H1 (cell line): ENCODE measurements at regions not wholly inside any gene's neighbourhood (a gene's known extent, or its start where the extent isn't known, plus 50 kb on each side); places are given as distances from the start of the nearest gene placed in this dataset.

Experiments used
- CTCF ChIA-PET: fragments of 300-600 bp; sonication (Branson Sonifier 250); formaldehyde crosslinking; loops from one replicate; lab custom pipeline; 2021; ENCODE audit not compliant: partially characterized antibody; lab: Charles Lee
- POLR2A ChIA-PET: fragments of 300-600 bp; sonication (Branson Sonifier 250); formaldehyde crosslinking; loops from one replicate; lab custom pipeline; 2021; ENCODE audit warnings: inconsistent platforms; ENCODE audit not compliant: partially characterized antibody; lab: Charles Lee
- DNase-seq, 2 experiments: peaks; one replicate each; pipeline versions ENCODE4 v3.0.0 to v3.0.0-alpha.2; 2010 to 2022; ENCODE audit warnings: low spot score in 2 of 2, low read depth in 1 of 2, mixed read lengths in 1 of 2
- FAIRE-seq: peaks from 2 replicates; lab custom pipeline; 2011; peaks lifted over from hg19 to GRCh38; lab: Jason Lieb, UNC
- H2AFZ ChIP-seq: 2 replicates; pipeline ENCODE4 v1.8.1; 2012; ENCODE audit warnings: low read length, inconsistent platforms
- H2AK5ac ChIP-seq: 2 replicates; pipeline ENCODE4 v1.6.1; 2013; ENCODE audit warnings: low read depth, low read length
- H2BK120ac ChIP-seq: replicated peaks from 2 replicates; pipeline ENCODE3; 2013; ENCODE audit warnings: low read depth, low read length, inconsistent platforms
- H2BK12ac ChIP-seq: 2 replicates; pipeline ENCODE4 v1.6.1; 2013; ENCODE audit warnings: low read depth, low read length
- H2BK15ac ChIP-seq: 2 replicates; pipeline ENCODE4 v1.6.1; 2013; ENCODE audit warnings: low read length
- H2BK20ac ChIP-seq: 2 replicates; pipeline ENCODE4 v1.6.1; 2013; ENCODE audit warnings: low read length
- H2BK5ac ChIP-seq: 2 replicates; pipeline ENCODE4 v1.6.1; 2013; ENCODE audit warnings: low read depth, low read length
- H3K14ac ChIP-seq: 2 replicates; pipeline ENCODE4 v1.6.1; 2013; ENCODE audit warnings: inconsistent platforms; ENCODE audit not compliant: insufficient read length
- H3K18ac ChIP-seq: 2 replicates; pipeline ENCODE4 v1.6.1; 2013; ENCODE audit warnings: low read length; ENCODE audit errors: extremely low read depth
- H3K23ac ChIP-seq: 2 replicates; pipeline ENCODE4 v1.6.1; 2013; ENCODE audit warnings: inconsistent platforms; ENCODE audit not compliant: insufficient read length
- H3K23me2 ChIP-seq: 2 replicates; pipeline ENCODE4 v1.6.1; 2013; ENCODE audit warnings: low read depth, low read length
- H3K27ac ChIP-seq: 2 replicates; pipeline ENCODE4 v1.6.1; 2011; ENCODE audit warnings: low read depth, low read length, inconsistent platforms
- H3K27me3 ChIP-seq, 4 experiments: replicated peaks in 1 of 4; 1 replicate in 1 of 4; 2 replicates in 3 of 4; pipeline versions ENCODE4 v1.6.1 to v1.8.1; 2011 to 2013; ENCODE audit warnings: low read length in 3 of 4, mild to moderate bottlenecking in 3 of 4, inconsistent platforms in 2 of 4, mixed read lengths in 2 of 4, moderate library complexity in 1 of 4; ENCODE audit not compliant: control insufficient read depth in 3 of 4, insufficient read depth in 3 of 4; ENCODE audit errors: extremely low read depth in 1 of 4
- H3K36me3 ChIP-seq, 4 experiments: 2 replicates each; pipeline versions ENCODE4 v1.6.1 to v1.8.1; 2011 to 2013; ENCODE audit warnings: mild to moderate bottlenecking in 4 of 4, low read length in 3 of 4, moderate library complexity in 2 of 4, control low read depth in 1 of 4, inconsistent platforms in 1 of 4; ENCODE audit not compliant: insufficient read depth in 4 of 4, control insufficient read depth in 2 of 4
- H3K4ac ChIP-seq: replicated peaks from 2 replicates; pipeline ENCODE3; 2013; ENCODE audit warnings: low read length, low read depth, mixed read lengths, inconsistent platforms; ENCODE audit not compliant: insufficient read length
- H3K4me1 ChIP-seq, 4 experiments: replicated peaks in 1 of 4; 1 replicate in 1 of 4; 2 replicates in 3 of 4; pipeline versions ENCODE4 v1.6.1 to v1.8.1; 2011 to 2013; ENCODE audit warnings: low read length in 3 of 4, inconsistent platforms in 2 of 4, mixed read lengths in 1 of 4; ENCODE audit not compliant: insufficient read depth in 4 of 4, control insufficient read depth in 3 of 4
- H3K4me2 ChIP-seq, 2 experiments: 2 replicates each; pipeline versions ENCODE4 v1.6.1 to v1.8.1; 2011 to 2013; ENCODE audit warnings: low read depth in 2 of 2, low read length in 2 of 2, control low read depth in 1 of 2, inconsistent platforms in 1 of 2, mild to moderate bottlenecking in 1 of 2; ENCODE audit not compliant: insufficient read depth in 1 of 2
- H3K4me3 ChIP-seq, 4 experiments: fragments of 200-600, 300-600 bp in 1 of 4; sonication (generic), shearing (Covaris generic), sonication (Bioruptor Twin) in 1 of 4; 2 replicates each; pipeline versions ENCODE4 v1.5.1 to v1.8.1; 2011 to 2016; ENCODE audit warnings: low read length in 4 of 4, low read depth in 3 of 4, control low read depth in 2 of 4, inconsistent platforms in 2 of 4, mild to moderate bottlenecking in 2 of 4, mixed read lengths in 1 of 4, moderate library complexity in 1 of 4; ENCODE audit not compliant: insufficient read depth in 2 of 4; ENCODE audit errors: extremely low read depth in 1 of 4
- H3K56ac ChIP-seq: replicated peaks from 2 replicates; pipeline ENCODE3; 2013; ENCODE audit warnings: low read depth, mild to moderate bottlenecking, mixed read lengths, low read length, inconsistent platforms; ENCODE audit not compliant: insufficient read length
- H3K79me1 ChIP-seq: 2 replicates; pipeline ENCODE4 v1.6.1; 2013; ENCODE audit warnings: low read depth, low read length, control low read depth
- H3K79me2 ChIP-seq, 2 experiments: 2 replicates each; pipeline versions ENCODE4 v1.6.1 to v1.8.1; 2012 to 2013; ENCODE audit warnings: low read length in 2 of 2, mild to moderate bottlenecking in 2 of 2, inconsistent platforms in 1 of 2; ENCODE audit not compliant: insufficient read depth in 2 of 2, control insufficient read depth in 1 of 2
- H3K9ac ChIP-seq, 4 experiments: replicated peaks in 1 of 4; 1 replicate in 1 of 4; 2 replicates in 3 of 4; pipeline versions ENCODE4 v1.6.1 to v1.8.1; 2011 to 2013; ENCODE audit warnings: low read depth in 3 of 4, low read length in 3 of 4, control low read depth in 2 of 4, mild to moderate bottlenecking in 2 of 4, moderate library complexity in 2 of 4, inconsistent platforms in 1 of 4; ENCODE audit errors: extremely low read depth in 1 of 4
- H3K9me3 ChIP-seq, 2 experiments: 2 replicates each; pipeline versions ENCODE4 v1.6.1 to v1.8.1; 2012 to 2013; ENCODE audit warnings: mild to moderate bottlenecking in 2 of 2, moderate library complexity in 2 of 2, control low read depth in 1 of 2, inconsistent platforms in 1 of 2, low read depth in 1 of 2, low read length in 1 of 2, mixed read lengths in 1 of 2; ENCODE audit not compliant: insufficient read depth in 2 of 2
- H4K20me1 ChIP-seq, 2 experiments: replicated peaks in 1 of 2; 2 replicates each; pipeline versions ENCODE3 to v1.8.1; 2011 to 2013; ENCODE audit warnings: inconsistent platforms in 2 of 2, low read length in 2 of 2, mild to moderate bottlenecking in 1 of 2; ENCODE audit not compliant: insufficient read depth in 2 of 2, control insufficient read depth in 1 of 2
- H4K5ac ChIP-seq: 2 replicates; pipeline ENCODE4 v1.6.1; 2013; ENCODE audit warnings: low read length, low read depth, mixed read lengths, inconsistent platforms; ENCODE audit not compliant: insufficient read length
- H4K8ac ChIP-seq: 2 replicates; pipeline ENCODE4 v1.8.0; 2013; ENCODE audit warnings: mild to moderate bottlenecking, moderate library complexity, low read length, inconsistent platforms; ENCODE audit not compliant: insufficient read depth; ENCODE audit errors: extremely low read depth
- H4K91ac ChIP-seq: replicated peaks from 2 replicates; pipeline ENCODE3; 2013; ENCODE audit warnings: low read length, mixed read lengths, inconsistent platforms; ENCODE audit not compliant: insufficient read length
- BRCA1 ChIP-seq: IDR thresholded peaks from 2 replicates; pipeline ENCODE4 v1.6.1; 2012; ENCODE audit warnings: low read depth, low read length, improper control_type of control experiment
- CEBPB ChIP-seq: IDR thresholded peaks from 2 replicates; pipeline ENCODE4 v1.6.1; 2012; ENCODE audit warnings: low read depth, low read length
- MAFK ChIP-seq: IDR thresholded peaks from 2 replicates; pipeline ENCODE4 v1.6.1; 2012; ENCODE audit warnings: low read depth, mild to moderate bottlenecking, improper control_type of control experiment, low read length
- POLR2AphosphoS5 ChIP-seq: IDR thresholded peaks from 2 replicates; pipeline ENCODE4 v1.6.1; 2011; ENCODE audit warnings: low read depth, low read length
- POU5F1 ChIP-seq: IDR thresholded peaks from 2 replicates; pipeline ENCODE4 v1.6.1; 2011; ENCODE audit warnings: low read depth, mild to moderate bottlenecking, low read length, moderate library complexity
- WGBS, 2 experiments: shearing (Covaris generic) in 1 of 2; methylation state at CpG; one replicate each; pipeline versions ENCODE4 v1.1.6 to v1.1.7; 2013 to 2015; ENCODE audit warnings: low lambda C conversion rate in 2 of 2, mixed read lengths in 2 of 2, inconsistent platforms in 1 of 2, low coverage in 1 of 2, missing lambda C conversion rate in 1 of 2; ENCODE audit not compliant: insufficient replicate concordance in 2 of 2, insufficient coverage in 1 of 2, insufficient read length in 1 of 2; ENCODE audit errors: extremely low coverage in 1 of 2, missing lambda C conversion rate in 1 of 2; 5-methylcytosine and 5-hydroxymethylcytosine counted together

GRCh38 chr22:49406879-49407587 lies 420.6 kb downstream of the BRD1 start:
- Histone ChIP-seq H3K14ac (no peak overlapping the region), H3K56ac (no peak overlapping the region), H2AK5ac (no peak overlapping the region), H3K36me3 (no peaks in the 10 kb centered on the region), H2BK5ac (no peak overlapping the region), H3K4me1 (no peaks in the 10 kb centered on the region), H2BK12ac (no peak overlapping the region), H3K27ac (no peak overlapping the region), H3K9ac (no peak overlapping the region), H3K9me3 (no peaks in the 10 kb centered on the region; a peak in 1 of 4 replicates), H3K4me2 (no peak overlapping the region), H4K91ac (no peak overlapping the region), H2BK120ac (no peak overlapping the region), H3K23ac (no peak overlapping the region), H2BK20ac (no peak overlapping the region), H3K18ac (no peak overlapping the region), H3K4me3 (no peak overlapping the region), H3K79me2 (no peaks in the 10 kb centered on the region), H2AFZ (no peak overlapping the region), H4K20me1 (no peaks in the 10 kb centered on the region), H3K4ac (no peak overlapping the region), H4K5ac (no peak overlapping the region), H4K8ac (no peak overlapping the region), H2BK15ac (0 out of 2 replicates have a peak overlapping the region, but pooled peaks have one; percentile 29), H3K79me1 (no peaks in the 10 kb centered on the region), H3K27me3 (no peaks in the 10 kb centered on the region), H3K23me2 (no peaks in the 10 kb centered on the region; the same call in 1 of the 2 replicates)
- ChIA-PET POLR2A (no interaction called here), CTCF (no interaction called here)
- 89% methylated on average over 19 of the region's 19 CpGs; no CpG with 5 or more reads in 1 of the 2 experiments for WGBS, 2 experiments
- no peak for DNase-seq
- no peak for TF ChIP-seq CEBPB
- TF ChIP-seq POLR2AphosphoS5, result no peak
- no peak for TF ChIP-seq BRCA1
- TF ChIP-seq POU5F1, result no peak
- TF ChIP-seq MAFK, result no peak
- FAIRE-seq, result no peak
